ENCODE measurements at regions not wholly inside any gene's neighbourhood (a gene's known extent, or its start where the extent isn't known, plus 50 kb on each side); places are given as distances from the start of the nearest gene placed in this dataset.
"Not testable (repeated sequence)": the region's sequence is repeated elsewhere in the genome, so short reads cannot be mapped to it uniquely, and the experiment has no call there.

DNA sequence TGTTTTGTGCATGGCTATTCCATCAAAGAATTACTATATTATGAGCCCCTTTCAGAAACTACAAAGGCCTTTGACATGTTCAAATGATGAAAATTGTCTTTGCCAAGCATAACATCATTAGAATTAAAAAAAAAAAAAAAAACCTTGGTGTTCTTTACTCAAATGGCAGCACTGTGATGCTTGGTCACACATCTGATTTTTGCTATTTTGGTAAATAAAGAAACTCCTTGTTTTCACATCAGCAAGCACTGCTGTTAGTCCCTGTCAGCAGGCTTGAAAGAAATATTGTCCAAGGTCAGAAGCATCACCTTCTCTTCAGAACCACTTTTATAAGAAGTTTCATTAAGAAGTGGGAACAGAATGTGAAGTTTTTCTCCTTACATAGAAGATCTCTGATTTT, 537.3 kb downstream of the MFSD1 start:
- no peak for DNase-seq (ENCODE audit: low read depth in 2 of 3, low spot score in 2 of 3)

DNA sequence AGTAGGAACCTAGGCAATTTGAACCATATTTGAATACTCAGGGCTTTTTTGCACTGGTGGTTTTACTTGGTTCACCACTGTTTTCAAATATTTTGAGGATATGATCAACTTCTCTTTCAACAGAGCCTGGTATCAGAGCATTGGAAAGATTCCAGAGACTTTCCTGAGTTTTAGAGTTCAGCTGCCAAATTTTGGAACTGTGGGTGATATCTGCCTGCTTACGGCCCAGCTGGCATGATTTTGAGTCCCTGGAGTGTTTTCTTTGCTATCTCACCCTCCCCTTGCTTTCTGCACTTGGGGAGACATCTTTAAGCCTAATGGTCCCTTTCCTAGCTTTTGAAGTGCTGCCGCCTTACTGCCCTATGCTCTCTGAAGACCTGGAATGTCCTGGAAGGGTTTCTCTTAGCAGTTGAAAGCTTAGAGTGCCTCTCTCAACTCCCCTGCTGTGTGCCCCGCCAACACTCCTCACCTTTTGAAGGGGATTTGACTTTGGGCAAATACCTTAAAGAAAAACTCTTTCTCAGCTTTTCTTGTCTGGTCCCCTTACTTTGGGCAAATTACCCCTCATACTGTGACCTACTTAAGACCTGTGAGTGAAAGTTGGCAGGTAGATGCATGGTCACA, 539.1 kb downstream of the MFSD1 start:
- DNase-seq (ENCODE audit: low read depth in 2 of 3, low spot score in 2 of 3), result no peak

DNA sequence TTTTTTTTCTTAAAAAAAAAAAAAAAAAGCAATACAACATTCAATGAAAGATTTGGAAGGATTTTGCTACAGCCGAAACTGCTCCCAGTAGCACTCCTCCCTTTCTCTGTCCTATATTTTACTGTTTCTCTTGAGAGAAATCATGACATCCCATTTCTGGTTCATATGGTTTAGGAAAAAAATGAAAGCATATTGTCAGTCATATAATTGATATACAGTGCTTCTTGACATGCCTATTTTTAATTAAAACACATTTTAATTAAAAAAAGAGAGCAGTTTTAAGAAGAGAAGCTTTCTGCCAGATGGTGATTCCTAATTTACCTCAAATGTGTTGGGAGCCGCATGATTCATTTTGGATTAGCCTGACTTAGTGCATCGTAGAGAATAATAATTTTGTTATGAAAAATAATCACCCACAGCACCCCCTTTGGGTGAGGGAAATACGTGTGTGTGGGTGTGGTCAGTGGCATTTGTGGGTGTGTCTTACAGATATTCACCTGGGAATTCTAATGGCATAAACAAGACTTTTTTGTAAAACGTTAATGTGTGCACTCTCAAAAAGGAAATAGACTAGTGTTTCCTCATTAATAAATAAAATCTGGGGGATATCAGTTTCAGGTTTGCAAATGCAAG, 544.5 kb downstream of the MFSD1 start:
- no peak for DNase-seq (ENCODE audit: low read depth in 2 of 3, low spot score in 2 of 3)

DNA sequence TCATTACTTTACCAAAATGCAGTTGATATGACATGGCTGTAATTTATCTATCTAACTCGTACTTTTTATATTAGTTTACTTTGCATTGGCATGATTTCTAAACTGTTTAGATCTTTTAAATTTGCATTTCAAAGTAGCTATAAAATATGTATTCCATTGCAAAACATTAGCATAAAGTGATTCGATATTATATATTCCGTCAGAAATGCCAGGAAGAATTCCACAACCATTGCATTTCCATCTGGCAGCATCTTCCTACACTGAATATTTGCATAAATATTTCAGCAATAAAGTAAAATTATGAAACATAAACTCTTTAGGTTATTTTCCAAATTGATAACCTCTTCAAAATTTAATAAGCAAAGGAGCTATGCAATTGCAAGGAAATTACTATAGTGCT, 546.6 kb downstream of the MFSD1 start:
- no peak for DNase-seq (ENCODE audit: low read depth in 2 of 3, low spot score in 2 of 3)

DNA sequence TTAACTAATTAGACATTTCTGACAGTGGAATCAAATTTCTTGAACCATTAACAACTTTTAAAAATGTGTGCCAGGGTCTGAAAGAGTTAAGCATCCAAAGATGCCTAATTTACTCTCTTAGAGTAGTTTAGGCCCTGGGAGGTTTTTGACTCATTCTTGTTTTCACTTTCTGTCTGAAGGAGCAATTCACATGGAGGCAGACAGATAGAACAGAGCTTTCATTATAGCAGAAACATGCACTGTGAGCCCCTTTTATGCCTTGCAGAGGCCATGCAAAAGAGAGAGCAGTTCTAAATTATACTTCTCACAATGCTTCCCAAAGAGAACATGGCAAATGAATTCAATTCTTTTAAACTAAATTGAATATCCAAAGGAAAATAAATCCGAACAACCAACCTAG, 554.8 kb downstream of the MFSD1 start:
- no peak for DNase-seq (ENCODE audit: low read depth in 2 of 3, low spot score in 2 of 3)

DNA sequence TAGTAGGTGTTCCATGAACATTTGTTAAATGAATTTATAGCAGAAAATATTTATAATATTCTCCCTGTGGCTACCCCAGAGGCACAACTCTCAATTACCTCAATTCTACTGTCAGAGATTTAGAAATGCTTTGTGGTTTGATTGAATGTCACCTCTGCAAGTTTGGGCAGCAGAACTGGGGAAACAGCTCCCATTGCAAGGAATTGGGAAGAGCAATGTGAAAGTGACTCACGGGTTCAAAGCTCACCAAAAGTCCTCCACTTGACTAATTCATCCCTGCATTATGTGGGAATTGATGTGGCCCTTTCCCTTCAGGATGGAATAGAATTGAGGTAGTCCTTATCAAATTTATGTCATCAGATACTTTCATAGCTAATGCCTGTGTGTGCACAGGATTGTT, 562.7 kb downstream of the MFSD1 start:
- no peak for DNase-seq (ENCODE audit: low read depth in 2 of 3, low spot score in 2 of 3)

DNA sequence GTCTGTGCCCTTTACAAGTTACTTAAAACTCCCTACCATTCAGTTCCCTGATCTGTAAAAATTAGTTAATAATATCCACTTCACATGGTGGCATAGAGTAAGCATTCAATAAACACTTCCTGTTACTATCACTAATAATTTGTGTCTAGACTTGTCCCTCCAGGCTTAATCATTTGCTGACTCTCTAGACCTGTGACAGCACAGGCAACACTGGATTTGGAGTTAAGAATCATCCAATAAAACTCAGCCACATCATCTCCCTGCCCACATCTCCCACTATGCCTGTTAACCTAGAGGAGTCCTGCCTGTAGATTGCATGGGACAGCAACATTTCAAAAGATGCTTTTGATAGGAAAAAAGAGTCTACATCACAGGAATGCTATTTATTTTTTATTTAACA, 564.6 kb downstream of the MFSD1 start:
- no peak for DNase-seq (ENCODE audit: low read depth in 2 of 3, low spot score in 2 of 3)

DNA sequence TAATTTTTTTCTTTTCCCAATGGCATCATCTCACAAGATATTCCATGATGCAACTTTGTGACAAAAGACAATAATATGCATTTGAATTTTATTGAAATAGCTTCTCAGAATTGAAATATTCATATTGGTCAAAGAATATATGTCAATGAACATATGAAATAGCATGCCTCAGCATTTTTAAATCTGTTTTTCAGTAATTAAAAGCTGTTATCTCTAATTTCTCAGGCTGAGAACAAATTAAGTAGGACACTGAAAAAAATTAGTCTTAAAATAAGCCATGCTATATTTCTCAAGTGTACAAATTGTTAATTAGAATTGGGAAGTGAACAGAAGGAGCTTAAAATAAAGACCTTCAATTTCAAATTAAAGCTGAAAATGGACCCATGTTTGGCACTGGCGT, 570.1 kb downstream of the MFSD1 start:
- DNase-seq (ENCODE audit: low read depth in 2 of 3, low spot score in 2 of 3), result no peak

DNA sequence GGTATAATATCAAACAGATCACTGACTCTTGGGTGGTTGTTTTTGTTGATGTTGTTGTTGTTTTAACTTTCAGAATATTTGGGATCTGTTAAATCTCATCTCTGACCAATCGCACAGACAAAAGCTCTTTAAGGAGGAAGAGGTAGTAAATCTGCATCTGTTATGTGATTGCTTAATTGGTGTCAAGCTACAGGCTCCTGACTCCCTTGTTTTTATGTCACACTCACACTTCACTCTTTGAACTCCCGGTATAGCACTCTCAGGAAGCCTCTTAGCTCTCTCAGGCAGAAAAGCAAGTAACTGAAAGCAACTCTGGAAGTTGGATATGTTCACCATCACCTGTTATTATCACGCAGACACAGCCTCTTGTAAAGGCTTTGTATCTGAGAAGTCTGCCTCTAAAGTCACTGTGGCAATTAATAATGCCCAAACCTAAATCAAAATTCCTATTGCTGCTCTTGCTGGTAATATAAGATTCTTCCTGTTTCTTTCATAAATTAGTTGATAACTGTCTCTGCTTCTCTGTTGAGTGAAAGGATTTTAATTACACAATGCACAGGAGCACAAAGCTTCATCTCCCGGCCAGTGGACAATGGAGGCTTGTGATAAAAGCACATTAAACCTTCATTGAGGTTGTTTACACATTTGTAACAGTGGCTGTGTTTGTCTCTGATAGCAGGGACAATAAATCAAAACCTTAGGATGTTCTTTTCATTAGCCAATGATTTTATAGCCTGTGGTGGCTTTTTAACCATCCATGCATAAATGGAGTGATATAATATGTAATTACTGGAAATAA, 576.7 kb downstream of the MFSD1 start:
- DNase-seq (ENCODE audit: low read depth in 2 of 3, low spot score in 2 of 3), result no peak

DNA sequence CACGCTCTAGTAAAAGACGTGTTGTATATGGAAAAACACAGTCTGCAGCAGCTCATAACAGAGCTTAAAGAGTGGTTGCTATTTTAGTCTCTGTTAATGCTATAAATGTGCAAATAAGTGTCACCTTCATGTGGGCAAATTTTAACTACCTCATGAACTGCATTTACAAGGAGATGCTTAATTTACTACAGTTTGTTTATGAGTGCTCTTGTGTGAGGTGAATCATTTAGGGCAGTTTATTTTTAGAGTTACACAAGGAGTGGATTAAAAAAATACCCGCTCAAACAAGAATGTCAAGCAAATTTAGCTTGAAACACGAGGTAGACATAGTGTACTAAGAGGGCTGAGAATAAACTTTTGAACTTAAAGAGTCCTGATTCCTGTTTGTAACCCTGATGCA, 579.0 kb downstream of the MFSD1 start:
- DNase-seq (ENCODE audit: low read depth in 2 of 3, low spot score in 2 of 3), result no peak

DNA sequence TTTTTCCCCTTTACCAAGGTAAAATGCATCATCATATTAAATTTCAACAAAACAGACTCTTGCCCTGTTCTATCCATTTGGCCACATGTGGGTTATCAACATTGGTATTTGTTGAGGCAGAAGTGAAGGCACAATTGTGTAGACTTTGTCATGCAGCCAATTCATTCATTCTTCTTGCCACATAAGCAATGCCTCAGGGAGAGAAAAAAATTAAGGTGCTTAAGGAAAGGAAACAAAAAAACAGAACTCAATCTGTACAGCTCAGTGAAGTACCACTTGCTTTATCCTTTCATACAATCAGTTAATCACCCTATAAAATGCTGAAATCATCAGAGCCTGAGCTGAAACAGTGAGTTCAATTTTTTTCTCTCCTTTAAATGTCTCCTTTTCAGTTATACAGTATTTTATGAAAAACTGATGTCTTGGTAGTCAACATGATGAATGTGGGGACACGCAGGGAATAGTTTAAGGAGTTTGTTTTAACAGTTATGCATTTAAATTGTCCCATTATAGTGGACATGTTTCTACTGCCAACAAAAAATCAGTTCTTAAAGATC, 588.9 kb downstream of the MFSD1 start:
- no peak for DNase-seq (ENCODE audit: low read depth in 2 of 3, low spot score in 2 of 3)

DNA sequence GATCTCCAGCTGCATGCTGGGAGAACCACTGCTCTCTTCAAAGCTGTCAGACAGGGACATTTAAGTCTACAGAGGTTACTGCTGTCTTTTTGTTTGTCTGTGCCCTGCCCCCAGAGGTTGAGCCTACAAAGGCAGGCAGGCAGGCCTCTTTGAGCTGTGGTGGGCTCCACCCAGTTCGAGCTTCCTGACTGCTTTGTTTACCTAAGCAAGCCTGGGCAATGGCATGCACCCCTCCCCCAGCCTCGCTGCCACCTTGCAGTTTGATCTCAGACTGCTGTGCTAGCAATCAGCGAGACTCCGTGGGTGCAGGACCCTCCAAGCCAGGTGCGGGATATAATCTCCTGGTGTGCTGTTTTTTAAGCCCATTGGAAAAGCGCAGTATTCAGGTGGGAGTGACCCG, 591.0 kb upstream of the IL12A start:
- not testable (repeated sequence) for DNase-seq (ENCODE audit: low read depth in 2 of 3, low spot score in 2 of 3)

DNA sequence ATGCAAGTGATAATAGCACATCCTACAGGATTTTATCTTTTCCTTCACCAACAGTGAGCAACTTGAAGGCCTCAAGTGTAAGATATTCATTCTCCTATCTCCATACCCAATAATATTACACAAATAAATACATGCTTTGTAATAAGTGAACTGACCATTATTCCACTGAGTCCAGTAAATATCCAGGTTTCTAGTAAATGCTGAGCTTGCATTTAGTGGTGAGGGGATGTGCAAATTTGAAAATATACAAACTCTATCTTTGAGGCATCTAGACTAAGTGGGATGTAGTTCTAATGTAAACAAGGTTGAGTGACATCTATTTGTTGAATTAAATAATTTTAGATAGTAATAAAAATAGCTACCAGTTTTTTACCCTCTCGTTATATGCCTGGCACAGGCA, 587.6 kb upstream of the IL12A start:
- no peak for DNase-seq (ENCODE audit: low read depth in 2 of 3, low spot score in 2 of 3)

DNA sequence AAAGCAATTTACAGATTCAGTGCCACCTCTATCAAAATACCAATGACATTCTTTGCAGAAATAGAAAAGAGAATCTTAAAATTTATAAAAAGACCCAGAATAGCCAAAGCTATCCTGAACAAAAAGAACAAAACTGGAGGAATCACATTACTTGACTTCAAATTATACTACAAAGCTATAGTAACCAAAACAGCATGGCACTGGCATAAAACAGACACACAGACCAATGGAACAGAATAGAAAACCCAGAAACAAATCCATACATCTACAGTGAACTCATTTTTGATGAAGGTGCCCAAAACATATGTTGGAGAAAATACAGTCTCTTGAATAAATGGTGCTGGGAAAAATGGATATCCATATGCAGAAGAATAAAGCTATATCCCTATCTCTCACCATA, 578.9 kb upstream of the IL12A start:
- not testable (repeated sequence) for DNase-seq (ENCODE audit: low read depth in 2 of 3, low spot score in 2 of 3)

DNA sequence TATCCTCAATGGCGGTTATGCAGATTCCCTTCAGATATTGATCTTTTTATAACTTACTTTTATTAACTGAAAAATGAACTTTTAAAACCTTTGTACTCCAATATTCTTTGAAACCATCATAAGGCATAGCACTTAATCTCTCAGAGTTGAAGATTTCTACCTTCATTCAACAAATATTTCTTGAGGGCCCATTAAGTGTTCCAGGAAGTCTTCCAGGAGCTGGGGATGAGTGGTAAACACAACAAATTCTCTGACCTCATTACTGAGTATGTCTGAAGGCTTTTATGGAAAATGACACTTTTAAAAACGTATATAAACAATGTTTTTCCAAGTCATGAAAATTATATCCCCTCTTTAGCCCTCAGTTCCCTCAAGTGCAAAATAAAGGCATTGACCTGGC, 575.3 kb upstream of the IL12A start:
- no peak for DNase-seq (ENCODE audit: low read depth in 2 of 3, low spot score in 2 of 3)

DNA sequence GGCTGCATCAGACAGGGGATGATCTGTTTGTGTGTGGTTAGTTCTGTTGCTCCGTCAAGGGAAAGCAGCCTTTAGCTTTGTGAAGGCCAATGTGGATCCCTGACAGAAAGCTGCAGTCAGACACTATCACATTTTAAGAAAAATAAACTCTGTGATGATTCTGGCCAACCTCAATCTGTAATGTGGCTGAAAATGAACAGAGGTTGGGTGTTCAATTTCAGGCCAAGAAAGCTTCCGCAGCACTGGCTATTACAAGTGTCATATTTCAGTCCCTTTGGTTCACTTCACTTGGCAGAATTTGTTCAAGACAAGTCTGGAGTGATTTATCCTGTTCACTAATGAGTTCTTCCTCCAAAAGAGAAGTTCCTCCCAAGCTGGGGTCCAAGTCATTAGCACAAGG, 571.8 kb upstream of the IL12A start:
- no peak for DNase-seq (ENCODE audit: low read depth in 2 of 3, low spot score in 2 of 3)

DNA sequence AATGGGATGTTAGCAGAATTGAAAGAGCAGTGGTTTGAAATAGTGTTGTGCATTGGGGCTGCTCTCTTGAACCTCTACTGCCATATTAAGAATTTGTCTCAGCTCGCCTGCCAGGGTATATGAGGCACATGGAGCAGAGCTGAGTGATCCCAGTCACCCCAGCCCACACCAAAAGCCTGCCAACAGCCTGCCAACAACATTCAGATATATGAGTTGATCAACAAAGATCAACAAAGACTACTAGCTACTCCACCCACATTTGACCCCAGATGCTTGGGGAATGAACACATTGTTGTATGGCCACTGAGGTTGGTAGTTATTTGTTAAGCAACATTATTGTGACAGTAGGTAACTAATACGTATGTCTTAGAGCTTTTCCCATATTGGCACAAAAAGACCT, 570.9 kb upstream of the IL12A start:
- DNase-seq (ENCODE audit: low read depth in 2 of 3, low spot score in 2 of 3), result no peak

DNA sequence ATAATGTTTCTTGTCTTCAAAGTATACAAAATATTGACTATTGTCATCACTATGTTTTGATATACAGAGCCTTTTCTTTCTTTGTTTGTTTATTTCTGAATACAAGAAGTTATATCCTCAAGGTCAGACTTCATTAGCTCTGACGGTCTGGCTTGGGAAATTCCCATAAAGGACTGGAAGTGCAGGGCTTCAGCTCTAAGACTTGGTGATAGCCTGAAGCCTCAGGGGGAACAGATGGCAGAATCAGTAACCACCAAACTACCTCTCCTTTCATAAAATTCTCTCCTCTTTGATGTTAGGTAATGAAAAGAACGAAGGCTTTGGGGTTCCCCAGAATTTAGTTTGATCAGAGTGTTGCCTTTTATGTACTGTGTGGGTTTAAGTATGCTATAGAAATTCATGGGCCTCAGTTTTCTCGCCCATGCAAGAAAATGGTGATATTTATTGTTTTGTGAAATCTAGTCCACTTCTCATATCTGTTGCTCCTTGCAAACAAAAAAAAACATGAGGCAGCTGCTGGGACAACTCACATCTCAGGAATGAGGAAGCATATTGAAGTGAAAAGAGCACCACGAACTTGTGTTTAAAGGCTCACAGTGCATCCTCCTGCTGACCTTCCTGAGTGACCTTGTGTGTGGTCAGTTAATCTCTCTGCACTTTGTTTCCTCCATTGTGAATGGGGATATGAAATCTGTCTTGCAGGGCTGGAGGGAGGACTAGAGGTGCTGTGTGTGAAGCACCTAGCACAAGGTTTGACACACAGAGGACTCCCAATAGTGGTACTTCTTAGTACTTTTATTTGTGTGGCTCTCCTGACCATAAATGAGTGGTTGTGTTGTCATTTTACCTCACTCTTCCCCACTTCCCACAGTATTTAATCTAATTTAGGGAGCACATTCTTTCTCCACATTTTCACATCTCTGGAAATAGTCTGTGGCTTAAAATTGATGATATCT, 569.8 kb upstream of the IL12A start:
- DNase-seq (ENCODE audit: low read depth in 2 of 3, low spot score in 2 of 3), result no peak

DNA sequence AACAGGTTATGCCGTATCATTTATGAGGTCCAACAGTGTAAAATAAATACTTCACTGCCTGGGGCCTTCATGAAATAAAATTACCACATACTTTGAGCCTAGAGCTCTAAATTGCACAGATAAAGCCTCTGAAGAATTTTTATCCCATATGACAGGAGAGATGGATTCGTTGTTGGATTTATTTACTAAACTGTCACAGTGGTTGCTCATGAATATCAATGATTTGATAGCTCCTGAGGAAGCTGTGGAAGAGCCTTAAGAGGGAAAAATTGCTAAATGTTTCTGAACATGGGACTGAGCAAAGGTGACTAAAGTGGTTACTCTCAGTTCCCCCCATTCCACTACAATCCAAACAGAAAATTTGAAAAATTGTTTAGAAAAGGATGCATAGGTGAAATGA, 558.9 kb upstream of the IL12A start:
- no peak for DNase-seq (ENCODE audit: low read depth in 2 of 3, low spot score in 2 of 3)

DNA sequence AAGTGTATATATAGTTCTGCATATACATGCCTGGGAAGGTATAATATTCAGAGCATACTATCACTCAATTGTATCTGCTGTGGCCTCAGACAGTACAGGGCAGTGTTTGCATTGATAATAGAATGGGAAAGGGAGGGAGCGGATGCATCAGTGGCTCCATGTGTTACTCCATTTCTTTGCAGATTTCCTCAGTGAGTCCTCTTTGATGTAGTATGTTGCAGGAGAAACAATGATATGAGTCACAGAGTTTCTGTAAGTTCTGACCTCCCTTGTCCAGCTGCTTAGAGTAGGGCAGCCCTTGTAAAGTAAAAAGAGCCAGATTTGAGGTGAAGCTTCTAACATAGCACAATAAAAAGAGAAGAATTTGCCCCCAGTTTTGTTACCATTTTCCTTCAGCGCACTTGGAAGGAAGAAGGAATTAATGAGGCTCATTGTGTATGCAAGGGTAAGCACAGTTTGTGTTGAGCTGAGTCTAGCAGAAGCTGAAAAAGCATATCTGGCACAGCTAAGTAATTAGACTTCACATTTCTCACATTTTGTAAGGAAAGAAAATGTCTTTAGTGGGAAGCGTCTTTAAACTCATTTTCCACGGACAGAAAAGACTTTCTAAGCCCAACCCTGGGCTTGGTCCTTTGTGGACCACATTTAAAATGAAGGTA, 555.8 kb upstream of the IL12A start:
- no peak for DNase-seq (ENCODE audit: low read depth in 2 of 3, low spot score in 2 of 3)

All from hematopoietic multipotent progenitor cell (in vitro differentiated cells).